Endothelial cell of umbilical vein (primary cell): ENCODE measurements at regions not wholly inside any gene's neighbourhood (a gene's known extent, or its start where the extent isn't known, plus 50 kb on each side); places are given as distances from the start of the nearest gene placed in this dataset.
A peak's percentile ranks its signal among the peaks of the same experiment; 100 is the strongest.

Experiments used
- BruUV-seq: library from RNA; stranded (reverse); fragments of 400-500 nt; replicated peaks from 2 replicates; lab custom pipeline; 2021; lab: Mats Ljungman, UMichigan
- CTCF ChIA-PET: fragments of 300-600, 350-600 bp; sonication (Branson Sonifier 250); formaldehyde crosslinking; loops from one replicate; lab custom pipeline; 2021; ENCODE audit warnings: antibody characterized with exemption, inconsistent platforms; lab: Charles Lee
- POLR2A ChIA-PET: fragments of 300-600, 350-600 bp; sonication (Branson Sonifier 250); formaldehyde crosslinking; loops from one replicate; lab custom pipeline; 2021; ENCODE audit warnings: antibody characterized with exemption, inconsistent platforms; lab: Charles Lee
- DNase-seq: peaks from one replicate; pipeline ENCODE4 v3.0.0-alpha.2; 2011; ENCODE audit warnings: low read depth, low spot score
- FAIRE-seq: peaks from 2 replicates; lab custom pipeline; 2011; peaks lifted over from hg19 to GRCh38; lab: Jason Lieb, UNC
- H2AFZ ChIP-seq: 2 replicates; pipeline ENCODE4 v1.6.0; 2012; ENCODE audit warnings: low read depth, low read length, control low read depth, inconsistent platforms
- H3K27ac ChIP-seq: 2 replicates; pipeline ENCODE4 v1.5.1; 2011; ENCODE audit warnings: low read depth, mild to moderate bottlenecking, control low read depth, low read length, moderate library complexity; ENCODE audit not compliant: insufficient read depth
- H3K27me3 ChIP-seq, 2 experiments: 2 replicates each; pipeline versions ENCODE4 v1.6.0 to v1.6.1; 2011; ENCODE audit warnings: low read length in 2 of 2, mixed read lengths in 1 of 2; ENCODE audit not compliant: control insufficient read depth in 2 of 2, insufficient read depth in 2 of 2
- H3K36me3 ChIP-seq, 2 experiments: 2 replicates in 1 of 2; 3 replicates in 1 of 2; pipeline ENCODE4 v1.5.1; 2011; ENCODE audit warnings: low read length in 2 of 2, mild to moderate bottlenecking in 1 of 2, moderate library complexity in 1 of 2; ENCODE audit not compliant: control insufficient read depth in 2 of 2, insufficient read depth in 2 of 2; ENCODE audit errors: extremely low read depth in 1 of 2
- H3K4me1 ChIP-seq: 3 replicates; pipeline ENCODE4 v1.5.1; 2011; ENCODE audit warnings: mild to moderate bottlenecking, low read length; ENCODE audit not compliant: control insufficient read depth, insufficient read depth; ENCODE audit errors: extremely low read depth
- H3K4me2 ChIP-seq: 2 replicates; pipeline ENCODE4 v1.6.1; 2011; ENCODE audit warnings: low read length, control low read depth, mixed read lengths; ENCODE audit not compliant: insufficient read depth
- H3K4me3 ChIP-seq, 3 experiments: fragments of 200-600 bp in 1 of 3; sonication (generic), shearing (Covaris generic) in 1 of 3; replicated peaks in 1 of 3; 2 replicates each; pipeline ENCODE4 v1.5.1; 2011 to 2016; ENCODE audit warnings: control low read depth in 3 of 3, low read length in 3 of 3, mild to moderate bottlenecking in 2 of 3, inconsistent platforms in 1 of 3, low read depth in 1 of 3, moderate library complexity in 1 of 3; ENCODE audit not compliant: insufficient read depth in 1 of 3
- H3K79me2 ChIP-seq: 2 replicates; pipeline ENCODE4 v1.6.0; 2012; ENCODE audit warnings: low read length, inconsistent platforms; ENCODE audit not compliant: control insufficient read depth, insufficient read depth
- H3K9ac ChIP-seq: replicated peaks from 2 replicates; pipeline ENCODE3; 2011; ENCODE audit warnings: low read length, control low read depth; ENCODE audit not compliant: insufficient read depth; ENCODE audit errors: extremely low read depth
- H3K9me1 ChIP-seq: replicated peaks from 3 replicates; pipeline ENCODE4 v1.6.0; 2011; ENCODE audit warnings: mild to moderate bottlenecking, low read length; ENCODE audit not compliant: control insufficient read depth, insufficient read depth; ENCODE audit errors: extremely low read depth
- H3K9me3 ChIP-seq: replicated peaks from 2 replicates; pipeline ENCODE4 v1.5.1; 2012; ENCODE audit warnings: low read length, inconsistent platforms; ENCODE audit not compliant: control insufficient read depth, insufficient read depth
- H4K20me1 ChIP-seq: replicated peaks from 2 replicates; pipeline ENCODE3; 2011; ENCODE audit warnings: mild to moderate bottlenecking, low read length; ENCODE audit not compliant: control insufficient read depth, insufficient read depth; ENCODE audit errors: extremely low read depth
- EZH2 ChIP-seq: IDR thresholded peaks from 2 replicates; pipeline ENCODE4 v1.6.1; 2012; ENCODE audit warnings: borderline replicate concordance, low read depth, mild to moderate bottlenecking, moderate library complexity, low read length, inconsistent platforms; ENCODE audit not compliant: severe bottlenecking
- GATA2 ChIP-seq: IDR thresholded peaks from 2 replicates; pipeline ENCODE4 v1.7.0; 2011; ENCODE audit warnings: low read depth, mild to moderate bottlenecking, moderate library complexity, mixed read lengths, low read length; ENCODE audit not compliant: insufficient read length, insufficient read depth
- JUN ChIP-seq: IDR thresholded peaks from 2 replicates; pipeline ENCODE4 v1.6.1; 2011; ENCODE audit warnings: borderline replicate concordance, low read depth; ENCODE audit not compliant: insufficient read length, insufficient read depth
- MYC ChIP-seq: IDR thresholded peaks from one replicate; pipeline ENCODE4 v1.6.1; 2011; ENCODE audit warnings: mild to moderate bottlenecking, low read depth, low read length
- POLR2A ChIP-seq: IDR thresholded peaks from 2 replicates; pipeline ENCODE4 v1.6.1; 2012; ENCODE audit warnings: low read depth, mild to moderate bottlenecking, control low read depth, low read length
- POLR2AphosphoS5 ChIP-seq: IDR thresholded peaks from 2 replicates; pipeline ENCODE4 v1.6.1; 2012; ENCODE audit warnings: low read depth, mild to moderate bottlenecking, control low read depth, low read length, moderate library complexity; ENCODE audit not compliant: insufficient read depth
- dilution Hi-C: fragments of 300-500 bp; cut with MboI; formaldehyde crosslinking; loops from one replicate; pipeline ENCODE4 v1.15.0; 2019; ENCODE audit warnings: low sequenced_read_pairs; ENCODE audit not compliant: extremely low pct_ligation_motif_present
- intact Hi-C: fragments of 100-400 bp; cut with micrococcal nuclease; formaldehyde crosslinking; loops from one replicate; pipeline ENCODE4 v1.10.0; 2022
- TF ChIP-seq, protein P1 (sequence below): IDR thresholded peaks from 2 replicates; pipeline ENCODE4 v1.6.1; 2011; ENCODE audit not compliant: insufficient read depth, insufficient read length
- TF ChIP-seq, protein P2 (sequence below), 2 donors: IDR thresholded peaks; 1 replicate in 1 of 2; 2 replicates in 1 of 2; pipeline ENCODE4 v1.5.1; 2011; ENCODE audit warnings: low read length in 2 of 2, mild to moderate bottlenecking in 2 of 2, moderate library complexity in 2 of 2, control low read depth in 1 of 2, inconsistent platforms in 1 of 2, low read depth in 1 of 2; ENCODE audit not compliant: insufficient read depth in 1 of 2; ENCODE audit errors: extremely low read depth in 1 of 2

DNA sequence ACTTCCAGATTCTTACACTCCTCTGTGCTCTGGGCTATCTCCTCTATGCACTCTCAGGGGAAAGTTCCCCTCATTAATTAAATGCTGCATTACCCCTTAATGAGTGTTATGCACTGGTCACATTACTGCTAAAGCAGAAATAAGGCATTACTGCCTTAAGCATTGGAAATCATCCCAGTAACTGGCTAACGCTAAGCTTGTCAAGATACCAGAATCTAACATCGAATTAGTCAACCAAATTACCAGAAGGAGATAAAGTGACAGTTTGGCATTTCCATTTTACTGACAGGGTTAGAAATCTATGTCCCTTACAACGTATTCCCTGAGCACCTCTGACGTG lies 69.5 kb upstream of the FAM169A start:
- Histone ChIP-seq H3K9ac (no peak overlapping the region), H3K27me3 (no peaks in the 10 kb centered on the region), H3K4me3 (no peak overlapping the region), H2AFZ (no peak overlapping the region), H3K4me1 (peaks cover 24% of the 10 kb centered on the region), H3K79me2 (no peaks in the 10 kb centered on the region), H4K20me1 (no peaks in the 10 kb centered on the region), H3K9me1 (no peaks in the 10 kb centered on the region), H3K4me2 (peak overlapping the region; percentile 29), H3K9me3 (no peaks in the 10 kb centered on the region), H3K27ac (no peak overlapping the region), H3K36me3 (no peaks in the 10 kb centered on the region)
- POLR2A ChIA-PET: no interaction called here
- DNase-seq: peak; percentile 18
- TF ChIP-seq POLR2A (no peak), MYC (no peak), EZH2 (no peak), JUN (no peak), GATA2 (no peak), POLR2AphosphoS5 (no peak)
- TF ChIP-seq, protein P1, sequence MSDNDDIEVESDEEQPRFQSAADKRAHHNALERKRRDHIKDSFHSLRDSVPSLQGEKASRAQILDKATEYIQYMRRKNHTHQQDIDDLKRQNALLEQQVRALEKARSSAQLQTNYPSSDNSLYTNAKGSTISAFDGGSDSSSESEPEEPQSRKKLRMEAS: no peak
- TF ChIP-seq, protein P2, sequence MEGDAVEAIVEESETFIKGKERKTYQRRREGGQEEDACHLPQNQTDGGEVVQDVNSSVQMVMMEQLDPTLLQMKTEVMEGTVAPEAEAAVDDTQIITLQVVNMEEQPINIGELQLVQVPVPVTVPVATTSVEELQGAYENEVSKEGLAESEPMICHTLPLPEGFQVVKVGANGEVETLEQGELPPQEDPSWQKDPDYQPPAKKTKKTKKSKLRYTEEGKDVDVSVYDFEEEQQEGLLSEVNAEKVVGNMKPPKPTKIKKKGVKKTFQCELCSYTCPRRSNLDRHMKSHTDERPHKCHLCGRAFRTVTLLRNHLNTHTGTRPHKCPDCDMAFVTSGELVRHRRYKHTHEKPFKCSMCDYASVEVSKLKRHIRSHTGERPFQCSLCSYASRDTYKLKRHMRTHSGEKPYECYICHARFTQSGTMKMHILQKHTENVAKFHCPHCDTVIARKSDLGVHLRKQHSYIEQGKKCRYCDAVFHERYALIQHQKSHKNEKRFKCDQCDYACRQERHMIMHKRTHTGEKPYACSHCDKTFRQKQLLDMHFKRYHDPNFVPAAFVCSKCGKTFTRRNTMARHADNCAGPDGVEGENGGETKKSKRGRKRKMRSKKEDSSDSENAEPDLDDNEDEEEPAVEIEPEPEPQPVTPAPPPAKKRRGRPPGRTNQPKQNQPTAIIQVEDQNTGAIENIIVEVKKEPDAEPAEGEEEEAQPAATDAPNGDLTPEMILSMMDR (IDR thresholded peaks at IDR 0.05; ENCODE audit: extremely low read depth in 1 of 2, insufficient read depth in 1 of 2, low read depth in 1 of 2, low read length in 2 of 2): no peak
- dilution Hi-C loops (no loop called here), intact Hi-C loops (loop anchor here (2.0 to 5.0 kb wide), 2 partner anchors 117 to 401 kb away; partner anchors contain the start of genes GCNT4 and HMGCR)
- no TSS peak for BruUV-seq
- CTCF ChIA-PET: interaction anchor here (0.9 to 2.6 kb wide), 12 partner anchors 10 to 1239 kb away, joined by 3 to 15 read pairs (median 4); no protein-coding TSS in a partner anchor
- no peak for FAIRE-seq
